ENCODE measurements at regions not wholly inside any gene's neighbourhood (a gene's known extent, or its start where the extent isn't known, plus 50 kb on each side); places are given as distances from the start of the nearest gene placed in this dataset.

DNA sequence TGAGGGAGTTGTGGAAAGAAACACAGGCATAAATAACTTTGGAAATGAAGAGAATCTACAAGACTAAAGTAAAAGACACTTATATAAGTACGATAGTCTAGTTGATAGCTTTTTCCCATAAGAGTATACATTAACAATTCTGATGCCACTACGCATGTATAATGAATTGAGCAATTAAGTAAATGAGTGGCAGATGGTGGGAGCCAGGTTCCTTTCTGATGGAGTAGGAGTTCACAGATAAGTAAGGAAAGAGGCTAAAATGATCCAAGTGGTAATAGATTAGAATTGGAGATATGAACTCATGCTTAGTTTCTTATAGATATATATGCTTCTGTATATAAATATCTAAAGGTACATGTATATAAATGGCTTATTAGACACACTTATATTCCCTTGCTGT is 368.3 kb downstream of the FAM181B start:
- DNase-seq, result no peak

- no peak for DNase-seq
Observed at GRCh38 chr11:82356316-82356715, 377.3 kb downstream of the FAM181B start.

DNA sequence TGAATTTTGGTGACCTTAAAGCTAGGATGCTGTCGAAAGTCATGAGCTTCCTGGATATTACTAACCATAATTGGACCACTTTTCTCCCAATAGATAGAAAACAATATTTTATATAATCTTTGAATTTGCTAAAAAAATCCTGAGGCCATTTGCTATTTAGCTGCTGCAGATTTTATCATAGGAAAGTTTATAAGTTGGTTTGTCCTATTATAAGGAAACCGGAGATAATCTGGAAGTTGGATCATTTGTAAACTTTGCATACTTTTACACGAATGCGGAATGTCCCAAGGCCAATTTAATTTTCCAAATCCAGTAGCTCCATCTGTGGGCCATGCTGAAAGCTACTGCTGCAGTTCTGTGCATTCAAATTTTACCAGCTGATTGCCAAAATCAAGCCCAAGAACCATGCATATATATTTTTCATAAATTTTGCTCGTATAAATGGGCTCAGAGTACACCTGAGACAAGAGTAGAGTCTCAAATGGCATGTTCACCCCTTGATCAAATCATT is 378.3 kb downstream of the FAM181B start:
- no peak for DNase-seq

- DNase-seq, result no peak
Observed at GRCh38 chr11:82326853-82327252, 406.8 kb downstream of the FAM181B start.

DNA sequence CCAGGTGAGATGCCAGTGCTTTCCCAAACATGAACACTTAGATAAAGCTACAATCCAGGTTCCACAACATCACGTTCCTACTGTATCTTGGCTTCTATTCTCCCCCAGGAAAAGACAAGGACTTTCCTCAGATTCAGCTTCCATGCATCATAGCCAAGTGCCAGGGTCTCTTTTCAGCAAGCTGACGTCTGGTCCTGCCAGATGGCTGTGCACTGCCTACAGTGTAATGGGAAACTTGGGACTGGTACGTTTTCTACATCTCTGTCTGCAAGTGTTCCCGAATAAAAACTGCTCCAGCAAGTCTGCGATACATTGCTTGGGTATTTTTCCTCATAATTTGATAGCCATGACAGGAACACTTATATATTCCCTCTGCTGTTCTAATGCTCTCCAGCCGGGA is 412.5 kb downstream of the FAM181B start:
- DNase-seq, result no peak

DNA sequence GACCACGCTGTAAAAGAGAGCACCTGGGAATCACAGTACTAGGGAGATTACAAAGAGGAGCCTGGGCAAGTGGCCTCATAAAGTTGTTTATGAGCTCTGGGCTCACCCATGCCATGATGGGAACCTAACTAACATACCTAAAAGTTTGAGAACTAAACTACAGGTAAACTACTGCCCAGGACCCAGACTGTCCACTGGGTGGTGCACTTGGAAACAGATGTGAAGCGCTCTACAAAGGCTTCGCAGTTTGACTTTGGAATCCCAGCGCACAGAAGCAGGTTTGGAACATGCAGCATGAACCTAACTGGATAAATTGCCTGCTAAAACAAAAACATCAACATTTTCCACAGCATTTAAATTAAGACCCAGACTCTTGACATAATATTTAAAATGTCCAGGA is 418.6 kb downstream of the FAM181B start:
- no peak for DNase-seq

DNA sequence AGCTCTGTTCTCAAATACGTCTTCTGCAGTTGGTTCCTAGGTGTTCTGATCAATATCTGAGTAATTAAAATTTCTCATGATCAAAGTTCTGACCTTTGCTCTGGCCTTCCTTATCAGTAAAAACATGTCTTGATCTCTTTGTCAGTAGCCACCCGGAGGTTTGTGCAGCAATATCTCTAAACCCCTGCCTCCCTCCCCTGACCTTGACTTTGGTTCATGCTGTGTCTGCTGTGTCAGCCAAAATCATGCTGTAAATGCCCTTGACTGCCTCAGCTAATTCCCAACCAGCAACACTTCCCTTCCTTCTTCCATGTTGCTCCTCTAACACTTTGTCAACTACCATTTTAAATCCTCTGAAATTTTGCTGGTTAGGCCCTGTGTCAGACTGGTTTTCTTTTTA is 424.7 kb downstream of the FAM181B start:
- no peak for DNase-seq

- no peak for DNase-seq
Observed at GRCh38 chr11:82305123-82305522, 428.5 kb downstream of the FAM181B start.

DNA sequence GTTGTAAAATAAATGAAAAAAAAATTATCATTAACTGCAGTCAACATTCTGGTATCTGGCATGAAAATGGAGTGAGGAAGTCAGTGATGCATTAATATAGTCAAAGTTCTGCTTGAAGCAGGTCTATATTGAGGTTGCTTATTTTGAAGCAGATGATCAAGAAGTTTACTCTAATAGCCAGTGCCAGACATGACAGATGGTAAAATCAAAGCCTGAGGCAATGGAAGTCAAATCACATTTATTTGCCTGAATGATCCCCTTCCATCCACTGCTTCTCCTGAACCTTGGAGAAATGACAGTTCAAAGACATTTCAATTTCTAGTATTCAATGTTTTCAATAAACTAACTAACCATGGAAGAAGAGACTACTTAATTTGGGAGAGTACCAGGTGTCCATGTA is 430.0 kb downstream of the FAM181B start:
- no peak for DNase-seq

DNA sequence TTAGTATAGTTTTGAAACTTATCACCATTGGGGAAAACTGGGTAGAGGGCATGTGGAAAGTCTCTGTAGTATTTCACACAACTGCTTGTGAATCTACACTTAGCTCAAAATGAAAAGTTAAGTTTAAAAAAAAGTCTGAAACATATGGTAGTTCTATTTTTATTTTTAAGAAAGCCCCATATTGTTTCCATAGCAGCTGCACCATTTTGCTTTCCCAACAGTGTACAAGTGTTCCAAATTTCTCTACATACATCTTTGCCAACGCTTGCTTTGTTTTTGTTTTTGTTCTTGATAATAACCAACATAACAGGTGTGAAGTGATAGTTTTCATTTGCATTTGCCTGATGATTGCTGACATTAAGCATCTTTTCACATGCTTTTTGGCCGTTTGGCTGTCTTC is 445.2 kb downstream of the FAM181B start:
- DNase-seq, result no peak

DNA sequence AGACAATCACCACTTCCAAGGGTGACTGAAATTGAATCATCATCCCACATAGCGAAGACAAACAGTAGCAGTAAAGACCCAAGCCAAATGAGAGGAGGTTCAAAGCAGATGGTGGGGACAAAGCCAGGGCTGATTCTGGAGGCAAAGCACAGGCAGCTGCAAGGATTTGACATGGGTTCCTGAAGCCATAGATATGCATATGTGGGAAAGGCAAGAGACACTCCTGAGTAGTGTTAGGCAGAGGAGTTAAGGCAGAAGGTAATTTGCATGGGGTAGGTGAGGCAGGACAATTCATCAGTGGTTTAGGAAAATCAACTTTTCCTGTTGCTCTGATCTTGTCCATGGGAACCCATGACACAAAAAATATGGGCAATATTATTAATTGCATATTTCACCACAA is 462.8 kb downstream of the FAM181B start:
- DNase-seq, result no peak

GRCh38 chr11:82268627-82269026 is 465.0 kb downstream of the FAM181B start:
- no peak for DNase-seq

DNA sequence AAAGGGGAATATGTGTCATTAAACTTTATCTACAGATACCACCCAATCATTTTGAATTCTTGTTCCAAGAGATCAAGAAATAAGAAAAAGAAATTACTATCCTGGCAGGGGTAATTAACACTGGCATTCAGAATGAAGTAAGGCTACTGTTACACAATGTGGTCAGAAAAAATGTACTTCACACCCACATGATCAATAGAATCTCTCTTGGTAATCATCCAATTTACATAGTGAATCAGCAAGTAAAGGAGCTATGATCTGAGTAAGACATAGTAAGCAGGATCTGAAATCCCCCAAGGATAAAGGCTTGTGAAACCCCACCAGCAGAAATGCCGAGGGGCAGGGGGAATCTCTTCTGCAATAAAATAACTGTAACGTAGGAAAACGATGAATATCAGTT is 466.5 kb downstream of the FAM181B start:
- DNase-seq, result no peak

DNA sequence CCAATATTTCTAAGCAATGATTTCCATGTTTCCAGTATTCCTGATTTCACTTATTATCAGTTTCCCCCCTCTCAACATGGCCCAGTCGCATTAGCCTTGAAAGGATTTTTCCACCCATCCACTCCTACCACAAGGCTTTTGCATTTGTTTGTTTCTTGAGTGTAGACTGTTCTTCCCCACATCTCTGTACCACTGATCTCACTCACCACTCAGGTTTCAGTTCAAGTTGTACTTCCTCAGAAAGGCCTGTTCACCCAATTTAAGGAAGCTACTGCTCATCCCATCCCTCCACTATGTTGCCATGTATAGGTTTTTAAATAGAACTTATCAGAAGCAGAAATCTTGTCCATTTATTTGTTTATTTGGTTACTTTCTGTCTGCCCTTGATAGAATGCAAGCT is 472.3 kb downstream of the FAM181B start:
- DNase-seq, result no peak

DNA sequence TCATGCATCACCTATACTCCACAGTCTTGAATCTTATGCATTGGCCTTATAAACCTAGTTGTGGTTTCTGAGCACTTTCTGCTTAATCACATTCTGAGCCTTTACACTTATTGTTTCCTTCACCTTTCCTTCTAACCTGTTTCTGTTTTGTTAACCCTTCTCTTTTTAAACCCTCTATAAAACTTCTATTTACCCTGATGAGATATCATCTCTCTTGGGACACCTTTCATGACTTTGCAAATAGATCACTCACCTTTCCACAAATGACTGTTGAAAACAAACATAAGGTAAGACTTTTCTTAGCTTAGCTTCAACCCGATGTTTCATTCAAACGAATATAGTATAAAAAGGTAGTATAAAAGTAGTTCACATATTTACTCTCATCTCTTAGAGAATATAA is 483.6 kb downstream of the FAM181B start:
- DNase-seq, result no peak

- no peak for DNase-seq
Observed at GRCh38 chr11:82246926-82247325, 486.7 kb downstream of the FAM181B start.

GRCh38 chr11:82239498-82239897 is 494.2 kb downstream of the FAM181B start:
- DNase-seq, result no peak

- DNase-seq, result no peak
Observed at GRCh38 chr11:82234256-82234655, 499.4 kb downstream of the FAM181B start.

GRCh38 chr11:82233201-82233600 is 500.5 kb downstream of the FAM181B start:
- DNase-seq, result no peak

DNA sequence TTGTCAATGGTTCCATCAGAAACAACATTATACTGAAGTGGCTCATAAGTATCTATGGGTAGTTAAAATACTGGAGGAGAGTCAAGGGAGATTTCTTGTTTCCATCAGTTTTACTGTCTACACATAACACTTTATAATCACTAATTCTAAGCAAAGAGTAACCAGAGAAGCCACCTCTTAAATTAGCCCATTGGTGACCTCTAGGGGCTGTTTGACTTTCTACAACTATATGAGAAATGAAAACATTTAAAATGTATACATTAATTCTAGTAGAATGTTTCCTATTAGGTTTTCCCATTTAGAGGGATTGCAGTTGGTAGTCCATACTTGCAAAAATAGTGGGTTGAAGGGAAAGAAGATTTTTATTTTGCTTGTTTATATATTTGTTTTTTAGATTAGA is 504.3 kb downstream of the FAM181B start:
- DNase-seq, result peak; percentile 1

GRCh38 chr11:82225930-82226329 is 507.7 kb downstream of the FAM181B start:
- no peak for DNase-seq

- DNase-seq, result no peak
Observed at GRCh38 chr11:82225502-82225901, 508.2 kb downstream of the FAM181B start.

- no peak for DNase-seq
Observed at GRCh38 chr11:82216927-82217570, 516.6 kb downstream of the FAM181B start.

- no peak for DNase-seq
Observed at GRCh38 chr11:82210011-82210410, 523.7 kb downstream of the FAM181B start.

- no peak for DNase-seq
Observed at GRCh38 chr11:82195283-82195682, 538.4 kb downstream of the FAM181B start.

Measured in inflammatory macrophage treated with lipopolysaccharide for 4 hours (primary cell).